BJ (cell line): ENCODE measurements at regions not wholly inside any gene's neighbourhood (a gene's known extent, or its start where the extent isn't known, plus 50 kb on each side); places are given as distances from the start of the nearest gene placed in this dataset.

Source experiments
- CTCF ChIA-PET: fragments of 350-600 bp; formaldehyde crosslinking; extraction: SDS; loops from one replicate; lab custom pipeline; 2021; ENCODE audit warnings: antibody characterized with exemption, inconsistent platforms; lab: Yijun Ruan, JAX
- POLR2A ChIA-PET: fragments of 300-600 bp; sonication (Branson Sonifier 250); formaldehyde crosslinking; extraction: SDS; loops from one replicate; lab custom pipeline; 2021; ENCODE audit warnings: antibody characterized with exemption; lab: Charles Lee
- DNase-seq: peaks from one replicate; pipeline ENCODE4 v3.0.0-alpha.2; 2011; ENCODE audit warnings: low read depth
- H3K27me3 ChIP-seq: 2 replicates; pipeline ENCODE4 v1.6.0; 2011; ENCODE audit warnings: low read length; ENCODE audit not compliant: control insufficient read depth, insufficient read depth
- H3K36me3 ChIP-seq: 2 replicates; pipeline ENCODE4 v1.5.1; 2011; ENCODE audit warnings: low read length; ENCODE audit not compliant: control insufficient read depth, insufficient read depth
- H3K4me3 ChIP-seq: 2 replicates; pipeline ENCODE4 v1.5.1; 2011; ENCODE audit warnings: low read depth, mild to moderate bottlenecking, control low read depth, low read length
- TF ChIP-seq, protein P1 (sequence below): IDR thresholded peaks from 2 replicates; pipeline ENCODE4 v1.5.1; 2011; ENCODE audit warnings: low read depth, mild to moderate bottlenecking, control low read depth, inconsistent platforms, low read length, moderate library complexity; ENCODE audit not compliant: insufficient read depth

DNA sequence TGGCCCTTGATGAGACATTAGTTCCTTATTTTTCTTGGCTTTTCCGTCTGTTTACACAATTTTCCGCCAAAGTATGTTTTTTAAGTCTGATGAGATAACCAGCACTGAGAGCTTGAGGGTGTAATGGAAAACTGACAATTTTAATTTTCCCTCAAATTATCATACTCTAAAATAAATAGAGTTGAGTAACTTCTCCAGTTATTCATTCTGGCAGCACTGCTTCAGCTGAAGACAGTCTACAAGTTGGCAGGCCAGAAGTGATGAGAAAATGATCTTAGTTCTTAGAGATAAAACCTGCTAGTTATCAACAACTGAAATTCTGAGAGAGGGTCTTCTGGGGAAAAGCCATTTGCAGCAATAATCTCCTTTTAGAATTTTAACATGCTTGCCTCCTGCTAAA, 241.6 kb upstream of the TET2 start:
- no peak for DNase-seq
- CTCF ChIA-PET = no interaction called here
- no peak overlapping the region for H3K4me3 ChIP-seq
- no peaks in the 10 kb centered on the region for H3K36me3 ChIP-seq
- POLR2A ChIA-PET = no interaction called here
- H3K27me3 ChIP-seq = no peaks in the 10 kb centered on the region
- TF ChIP-seq, protein P1, sequence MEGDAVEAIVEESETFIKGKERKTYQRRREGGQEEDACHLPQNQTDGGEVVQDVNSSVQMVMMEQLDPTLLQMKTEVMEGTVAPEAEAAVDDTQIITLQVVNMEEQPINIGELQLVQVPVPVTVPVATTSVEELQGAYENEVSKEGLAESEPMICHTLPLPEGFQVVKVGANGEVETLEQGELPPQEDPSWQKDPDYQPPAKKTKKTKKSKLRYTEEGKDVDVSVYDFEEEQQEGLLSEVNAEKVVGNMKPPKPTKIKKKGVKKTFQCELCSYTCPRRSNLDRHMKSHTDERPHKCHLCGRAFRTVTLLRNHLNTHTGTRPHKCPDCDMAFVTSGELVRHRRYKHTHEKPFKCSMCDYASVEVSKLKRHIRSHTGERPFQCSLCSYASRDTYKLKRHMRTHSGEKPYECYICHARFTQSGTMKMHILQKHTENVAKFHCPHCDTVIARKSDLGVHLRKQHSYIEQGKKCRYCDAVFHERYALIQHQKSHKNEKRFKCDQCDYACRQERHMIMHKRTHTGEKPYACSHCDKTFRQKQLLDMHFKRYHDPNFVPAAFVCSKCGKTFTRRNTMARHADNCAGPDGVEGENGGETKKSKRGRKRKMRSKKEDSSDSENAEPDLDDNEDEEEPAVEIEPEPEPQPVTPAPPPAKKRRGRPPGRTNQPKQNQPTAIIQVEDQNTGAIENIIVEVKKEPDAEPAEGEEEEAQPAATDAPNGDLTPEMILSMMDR = no peak

DNA sequence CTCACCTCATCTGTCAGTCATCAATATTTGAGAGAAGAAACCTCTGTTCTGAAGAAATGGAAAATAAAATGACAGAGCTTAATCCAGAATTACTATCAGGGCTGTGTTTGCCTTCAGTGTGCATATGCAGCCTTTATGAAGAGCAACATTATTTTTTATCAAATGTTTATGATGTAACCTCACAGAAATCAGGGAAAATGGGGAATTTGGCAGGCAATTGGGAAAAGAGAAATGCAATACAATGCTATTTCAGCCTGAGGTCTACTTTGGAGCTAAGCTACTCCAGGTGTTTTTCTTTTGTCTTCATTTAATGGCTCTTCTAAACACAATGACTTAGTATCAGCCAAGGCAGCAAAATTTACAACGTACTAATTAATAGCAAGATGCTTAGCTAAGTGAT, 241.1 kb upstream of the TET2 start:
- CTCF ChIA-PET = interaction anchor here (0.6 kb wide), 1 partner anchor 319 kb away, joined by 3 read pairs; no protein-coding TSS in a partner anchor
- POLR2A ChIA-PET = no interaction called here
- TF ChIP-seq, protein P1 = no peak
- Histone ChIP-seq H3K27me3 (no peaks in the 10 kb centered on the region), H3K36me3 (no peaks in the 10 kb centered on the region), H3K4me3 (no peak overlapping the region)
- DNase-seq = no peak

DNA sequence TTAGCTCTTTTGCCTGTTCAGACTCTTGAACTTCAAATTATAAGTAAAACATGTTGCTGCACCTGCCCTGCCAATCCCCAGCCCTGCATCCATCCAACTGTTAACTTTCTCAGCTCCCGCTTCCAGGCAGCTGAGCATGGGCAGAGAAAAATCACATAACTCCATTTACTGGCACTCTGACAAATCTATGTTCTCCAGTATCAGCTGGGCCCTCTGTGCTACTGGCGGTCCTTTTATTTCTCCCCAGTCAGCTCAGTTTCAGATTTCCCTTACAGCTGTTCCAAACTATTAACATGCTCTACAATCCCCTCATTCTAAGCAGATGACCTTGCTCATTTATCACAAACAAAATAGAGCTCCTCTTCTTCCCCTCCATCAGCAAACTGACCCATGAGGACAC, 240.4 kb upstream of the TET2 start:
- TF ChIP-seq, protein P1 = no peak
- POLR2A ChIA-PET = no interaction called here
- no peak for DNase-seq
- Histone ChIP-seq H3K36me3 (no peaks in the 10 kb centered on the region), H3K27me3 (no peaks in the 10 kb centered on the region), H3K4me3 (no peak overlapping the region)
- CTCF ChIA-PET = interaction anchor here (0.6 kb wide), 1 partner anchor 320 kb away, joined by 3 read pairs; no protein-coding TSS in a partner anchor

DNA sequence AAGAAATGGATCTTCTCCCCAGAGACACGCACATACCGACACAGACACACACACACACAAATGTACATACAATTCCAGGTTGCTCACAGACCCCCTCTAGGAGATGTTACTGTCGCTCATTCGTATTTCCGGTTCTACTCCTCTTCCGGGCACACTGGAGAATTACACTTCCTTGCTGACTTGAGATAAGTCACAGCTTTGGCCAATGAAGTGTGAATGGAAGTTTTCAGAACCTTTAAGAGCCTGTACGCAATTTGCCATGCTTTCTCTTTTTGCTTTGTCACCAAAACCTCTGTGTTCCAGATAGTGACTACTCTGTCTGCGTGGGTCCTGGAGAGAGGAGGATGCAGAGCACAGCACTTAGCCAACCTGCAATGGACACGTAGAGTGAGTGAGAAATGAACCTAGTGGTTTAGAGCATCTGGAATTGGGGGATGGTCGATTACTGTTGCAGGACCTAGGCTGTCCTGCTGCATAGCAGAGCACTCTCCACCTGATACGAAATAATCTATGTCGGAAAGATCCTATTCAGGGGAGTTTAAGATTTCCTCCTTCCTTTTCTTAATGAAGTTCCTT, 239.5 kb upstream of the TET2 start:
- Histone ChIP-seq H3K4me3 (no peak overlapping the region), H3K27me3 (no peaks in the 10 kb centered on the region), H3K36me3 (no peaks in the 10 kb centered on the region)
- TF ChIP-seq, protein P1 = no peak
- no peak for DNase-seq
- ChIA-PET CTCF (no interaction called here), POLR2A (no interaction called here)

DNA sequence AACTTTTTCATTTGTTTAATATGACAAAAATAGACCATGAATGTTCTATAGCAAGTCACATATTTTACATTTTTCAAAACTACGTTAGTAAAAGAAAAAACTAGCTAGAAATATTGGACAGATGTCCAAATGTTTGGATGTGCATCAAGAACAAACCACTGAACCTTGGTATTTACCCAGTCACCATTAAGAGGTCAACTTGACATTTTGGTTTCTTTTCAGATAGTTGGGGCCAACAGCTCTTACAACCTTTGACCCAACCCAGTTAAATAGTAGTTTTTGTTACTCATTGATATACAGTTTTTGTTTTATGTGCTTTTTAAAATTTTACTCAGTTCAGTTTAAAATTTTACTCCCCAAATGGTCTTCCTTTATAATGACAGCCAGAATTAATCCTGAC, 238.7 kb upstream of the TET2 start:
- Histone ChIP-seq H3K36me3 (no peaks in the 10 kb centered on the region), H3K4me3 (no peak overlapping the region), H3K27me3 (no peaks in the 10 kb centered on the region)
- ChIA-PET POLR2A (no interaction called here), CTCF (no interaction called here)
- TF ChIP-seq, protein P1 = no peak
- DNase-seq = no peak
